ENCODE measurements at regions not wholly inside any gene's neighbourhood (a gene's known extent, or its start where the extent isn't known, plus 50 kb on each side); places are given as distances from the start of the nearest gene placed in this dataset.

- Histone ChIP-seq H3K4me3 (ENCODE audit: low read length) (no peak overlapping the region; the same call in 1 of the 2 replicates), H3K27ac (ENCODE audit: low read length) (no peak overlapping the region), H3K4me1 (ENCODE audit: insufficient read depth, low read length) (peaks cover 35% of the 10 kb centered on the region), H3K9me3 (ENCODE audit: insufficient read depth, low read depth, low read length) (no peaks in the 10 kb centered on the region), H3K27me3 (ENCODE audit: insufficient read depth, low read length) (no peaks in the 10 kb centered on the region), H3K36me3 (ENCODE audit: insufficient read depth, low read depth, low read length) (no peaks in the 10 kb centered on the region), H3K9ac (ENCODE audit: low read depth, low read length) (0 out of 2 replicates have a peak overlapping the region, but pooled peaks have one; percentile 10)
Observed at GRCh38 chr5:74257060-74257527, 383.4 kb downstream of the ENC1 start.

GRCh38 chr5:74255692-74256392, 384.7 kb downstream of the ENC1 start:
- Histone ChIP-seq H3K27ac (ENCODE audit: low read length) (no peak overlapping the region), H3K27me3 (ENCODE audit: insufficient read depth, low read length) (no peaks in the 10 kb centered on the region), H3K36me3 (ENCODE audit: insufficient read depth, low read depth, low read length) (no peaks in the 10 kb centered on the region), H3K4me3 (ENCODE audit: low read length) (no peak overlapping the region), H3K9ac (ENCODE audit: low read depth, low read length) (no peak overlapping the region), H3K4me1 (ENCODE audit: insufficient read depth, low read length) (peaks cover 35% of the 10 kb centered on the region), H3K9me3 (ENCODE audit: insufficient read depth, low read depth, low read length) (no peaks in the 10 kb centered on the region)

- Histone ChIP-seq H3K36me3 (ENCODE audit: insufficient read depth, low read depth, low read length) (no peaks in the 10 kb centered on the region), H3K27me3 (ENCODE audit: insufficient read depth, low read length) (no peaks in the 10 kb centered on the region), H3K9me3 (ENCODE audit: insufficient read depth, low read depth, low read length) (no peaks in the 10 kb centered on the region), H3K4me1 (ENCODE audit: insufficient read depth, low read length) (peaks cover 29% of the 10 kb centered on the region), H3K4me3 (ENCODE audit: low read length) (no peak overlapping the region), H3K9ac (ENCODE audit: low read depth, low read length) (no peak overlapping the region), H3K27ac (ENCODE audit: low read length) (no peak overlapping the region)
Observed at GRCh38 chr5:74254257-74254656, 386.3 kb downstream of the ENC1 start.

GRCh38 chr5:74252044-74252443, 388.5 kb downstream of the ENC1 start:
- no peak overlapping the region for H3K4me3 ChIP-seq (ENCODE audit: low read length)
- no peaks in the 10 kb centered on the region for H3K27me3 ChIP-seq (ENCODE audit: insufficient read depth, low read length)
- H3K27ac ChIP-seq (ENCODE audit: low read length): no peak overlapping the region
- H3K4me1 ChIP-seq (ENCODE audit: insufficient read depth, low read length): peaks cover 12% of the 10 kb centered on the region
- no peaks in the 10 kb centered on the region for H3K36me3 ChIP-seq (ENCODE audit: insufficient read depth, low read depth, low read length)
- H3K9ac ChIP-seq (ENCODE audit: low read depth, low read length): no peak overlapping the region
- no peaks in the 10 kb centered on the region for H3K9me3 ChIP-seq (ENCODE audit: insufficient read depth, low read depth, low read length)

- no peak overlapping the region for H3K27ac ChIP-seq (ENCODE audit: low read length)
- no peak overlapping the region for H3K9ac ChIP-seq (ENCODE audit: low read depth, low read length)
- no peaks in the 10 kb centered on the region for H3K27me3 ChIP-seq (ENCODE audit: insufficient read depth, low read length)
- no peaks in the 10 kb centered on the region for H3K36me3 ChIP-seq (ENCODE audit: insufficient read depth, low read depth, low read length)
- no peak overlapping the region for H3K4me3 ChIP-seq (ENCODE audit: low read length)
- peaks cover 9% of the 10 kb centered on the region; the same call in 1 of the 2 replicates for H3K4me1 ChIP-seq (ENCODE audit: insufficient read depth, low read length)
- no peaks in the 10 kb centered on the region for H3K9me3 ChIP-seq (ENCODE audit: insufficient read depth, low read depth, low read length)
Observed at GRCh38 chr5:74251141-74252035, 389.1 kb downstream of the ENC1 start.

- Histone ChIP-seq H3K36me3 (ENCODE audit: insufficient read depth, low read depth, low read length) (no peaks in the 10 kb centered on the region), H3K9ac (ENCODE audit: low read depth, low read length) (no peak overlapping the region), H3K27ac (ENCODE audit: low read length) (no peak overlapping the region), H3K27me3 (ENCODE audit: insufficient read depth, low read length) (no peaks in the 10 kb centered on the region), H3K4me3 (ENCODE audit: low read length) (no peak overlapping the region), H3K9me3 (ENCODE audit: insufficient read depth, low read depth, low read length) (no peaks in the 10 kb centered on the region), H3K4me1 (ENCODE audit: insufficient read depth, low read length) (peaks cover 9% of the 10 kb centered on the region; the same call in 1 of the 2 replicates)
Observed at GRCh38 chr5:74250304-74251102, 390.0 kb downstream of the ENC1 start.

- no peaks in the 10 kb centered on the region for H3K27me3 ChIP-seq (ENCODE audit: insufficient read depth, low read length)
- no peak overlapping the region for H3K4me3 ChIP-seq (ENCODE audit: low read length)
- H3K9me3 ChIP-seq (ENCODE audit: insufficient read depth, low read depth, low read length): no peaks in the 10 kb centered on the region
- H3K27ac ChIP-seq (ENCODE audit: low read length): no peak overlapping the region
- no peaks in the 10 kb centered on the region for H3K36me3 ChIP-seq (ENCODE audit: insufficient read depth, low read depth, low read length)
- no peak overlapping the region for H3K9ac ChIP-seq (ENCODE audit: low read depth, low read length)
- peaks cover 9% of the 10 kb centered on the region; the same call in 1 of the 2 replicates for H3K4me1 ChIP-seq (ENCODE audit: insufficient read depth, low read length)
Observed at GRCh38 chr5:74248576-74248975, 392.0 kb downstream of the ENC1 start.

- Histone ChIP-seq H3K27ac (ENCODE audit: low read length) (no peak overlapping the region), H3K9me3 (ENCODE audit: insufficient read depth, low read depth, low read length) (no peaks in the 10 kb centered on the region), H3K4me1 (ENCODE audit: insufficient read depth, low read length) (no peaks in the 10 kb centered on the region), H3K36me3 (ENCODE audit: insufficient read depth, low read depth, low read length) (no peaks in the 10 kb centered on the region), H3K9ac (ENCODE audit: low read depth, low read length) (no peak overlapping the region), H3K27me3 (ENCODE audit: insufficient read depth, low read length) (no peaks in the 10 kb centered on the region), H3K4me3 (ENCODE audit: low read length) (no peak overlapping the region)
Observed at GRCh38 chr5:74244406-74244805, 396.1 kb downstream of the ENC1 start.

- Histone ChIP-seq H3K27ac (ENCODE audit: low read length) (no peak overlapping the region), H3K9ac (ENCODE audit: low read depth, low read length) (no peak overlapping the region), H3K4me1 (ENCODE audit: insufficient read depth, low read length) (no peaks in the 10 kb centered on the region), H3K27me3 (ENCODE audit: insufficient read depth, low read length) (no peaks in the 10 kb centered on the region), H3K9me3 (ENCODE audit: insufficient read depth, low read depth, low read length) (no peaks in the 10 kb centered on the region), H3K4me3 (ENCODE audit: low read length) (no peak overlapping the region), H3K36me3 (ENCODE audit: insufficient read depth, low read depth, low read length) (no peaks in the 10 kb centered on the region)
Observed at GRCh38 chr5:74243634-74244033, 396.9 kb downstream of the ENC1 start.

GRCh38 chr5:74242516-74242915, 398.0 kb downstream of the ENC1 start:
- Histone ChIP-seq H3K9ac (ENCODE audit: low read depth, low read length) (no peak overlapping the region), H3K27me3 (ENCODE audit: insufficient read depth, low read length) (no peaks in the 10 kb centered on the region), H3K9me3 (ENCODE audit: insufficient read depth, low read depth, low read length) (no peaks in the 10 kb centered on the region), H3K4me1 (ENCODE audit: insufficient read depth, low read length) (no peaks in the 10 kb centered on the region), H3K27ac (ENCODE audit: low read length) (no peak overlapping the region), H3K4me3 (ENCODE audit: low read length) (no peak overlapping the region), H3K36me3 (ENCODE audit: insufficient read depth, low read depth, low read length) (no peaks in the 10 kb centered on the region)

GRCh38 chr5:74241751-74242140, 398.8 kb downstream of the ENC1 start:
- H3K9me3 ChIP-seq (ENCODE audit: insufficient read depth, low read depth, low read length): no peaks in the 10 kb centered on the region
- H3K4me1 ChIP-seq (ENCODE audit: insufficient read depth, low read length): no peaks in the 10 kb centered on the region
- no peaks in the 10 kb centered on the region for H3K27me3 ChIP-seq (ENCODE audit: insufficient read depth, low read length)
- H3K9ac ChIP-seq (ENCODE audit: low read depth, low read length): no peak overlapping the region
- H3K36me3 ChIP-seq (ENCODE audit: insufficient read depth, low read depth, low read length): no peaks in the 10 kb centered on the region
- H3K4me3 ChIP-seq (ENCODE audit: low read length): no peak overlapping the region
- no peak overlapping the region for H3K27ac ChIP-seq (ENCODE audit: low read length)
